Right atrium auricular region (tissue), 2 donors: ENCODE measurements at regions not wholly inside any gene's neighbourhood (a gene's known extent, or its start where the extent isn't known, plus 50 kb on each side); places are given as distances from the start of the nearest gene placed in this dataset.

Experiments used
- DNase-seq: peaks from one replicate; pipeline ENCODE4 v3.0.0-alpha.2; 2019; ENCODE audit warnings: low spot score
- H3K27ac ChIP-seq, 2 donors: fragments of 200-600 bp; sonication (generic); 1 replicate in 1 of 2; 2 replicates in 1 of 2; pipeline ENCODE4 v1.5.1; 2016 to 2019
- H3K27me3 ChIP-seq, 2 donors: fragments of 200-600 bp; sonication (generic); one replicate each; pipeline versions ENCODE4 v1.5.1 to v1.6.0; 2017 to 2019
- H3K36me3 ChIP-seq: fragments of 200-600 bp; sonication (generic); one replicate; pipeline ENCODE4 v1.5.1; 2016
- H3K4me1 ChIP-seq, 2 donors: fragments of 200-600 bp; sonication (generic); one replicate each; pipeline versions ENCODE4 v1.5.1 to v1.6.0; 2017 to 2019
- H3K4me3 ChIP-seq, 2 donors: fragments of 200-600 bp; sonication (generic); 1 replicate in 1 of 2; 2 replicates in 1 of 2; pipeline ENCODE4 v1.5.1; 2017 to 2019; ENCODE audit warnings: mild to moderate bottlenecking in 1 of 2, moderate library complexity in 1 of 2
- H3K9me3 ChIP-seq, 2 donors: fragments of 200-600 bp; sonication (generic); one replicate each; pipeline ENCODE4 v1.5.1; 2019
- TF ChIP-seq, protein P1 (sequence below), 2 donors: fragments of 200-600 bp; sonication (generic); IDR thresholded peaks; one replicate each; pipeline ENCODE4 v1.5.1; 2019; ENCODE audit warnings: antibody characterized with exemption in 2 of 2

DNA sequence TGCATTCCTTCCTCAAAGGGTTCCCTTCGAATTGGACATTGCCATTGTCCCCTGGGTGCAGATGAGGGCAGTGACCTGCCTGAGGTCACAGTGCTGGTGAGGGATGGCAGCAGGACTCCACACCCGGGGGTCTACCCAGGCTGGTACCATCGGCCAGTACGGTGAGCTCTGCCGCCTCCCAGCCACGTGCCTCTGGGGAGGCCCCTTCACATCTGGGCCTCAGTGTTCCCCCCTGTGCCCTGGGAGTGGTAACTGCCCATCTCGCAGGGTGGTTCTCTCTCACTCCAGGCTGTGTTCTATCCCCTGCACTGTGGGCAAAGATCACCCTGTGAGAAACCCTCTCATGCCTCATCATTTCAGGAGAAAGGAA is 99.4 kb upstream of the IQSEC1 start:
- no peaks in the 10 kb centered on the region for H3K4me1 ChIP-seq
- TF ChIP-seq, protein P1, sequence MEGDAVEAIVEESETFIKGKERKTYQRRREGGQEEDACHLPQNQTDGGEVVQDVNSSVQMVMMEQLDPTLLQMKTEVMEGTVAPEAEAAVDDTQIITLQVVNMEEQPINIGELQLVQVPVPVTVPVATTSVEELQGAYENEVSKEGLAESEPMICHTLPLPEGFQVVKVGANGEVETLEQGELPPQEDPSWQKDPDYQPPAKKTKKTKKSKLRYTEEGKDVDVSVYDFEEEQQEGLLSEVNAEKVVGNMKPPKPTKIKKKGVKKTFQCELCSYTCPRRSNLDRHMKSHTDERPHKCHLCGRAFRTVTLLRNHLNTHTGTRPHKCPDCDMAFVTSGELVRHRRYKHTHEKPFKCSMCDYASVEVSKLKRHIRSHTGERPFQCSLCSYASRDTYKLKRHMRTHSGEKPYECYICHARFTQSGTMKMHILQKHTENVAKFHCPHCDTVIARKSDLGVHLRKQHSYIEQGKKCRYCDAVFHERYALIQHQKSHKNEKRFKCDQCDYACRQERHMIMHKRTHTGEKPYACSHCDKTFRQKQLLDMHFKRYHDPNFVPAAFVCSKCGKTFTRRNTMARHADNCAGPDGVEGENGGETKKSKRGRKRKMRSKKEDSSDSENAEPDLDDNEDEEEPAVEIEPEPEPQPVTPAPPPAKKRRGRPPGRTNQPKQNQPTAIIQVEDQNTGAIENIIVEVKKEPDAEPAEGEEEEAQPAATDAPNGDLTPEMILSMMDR (IDR thresholded peaks at IDR 0.05) = no peak
- H3K36me3 ChIP-seq = no peaks in the 10 kb centered on the region
- H3K27ac ChIP-seq = no peak overlapping the region
- no peak overlapping the region for H3K4me3 ChIP-seq
- DNase-seq = no peak
- H3K9me3 ChIP-seq = peaks cover 0 to 5% of the 10 kb centered on the region in 2 donors
- H3K27me3 ChIP-seq = no peaks in the 10 kb centered on the region

GRCh38 chr3:13171704-13172643 is 98.7 kb upstream of the IQSEC1 start:
- Histone ChIP-seq H3K4me3 (no peak overlapping the region), H3K36me3 (no peaks in the 10 kb centered on the region), H3K4me1 (no peaks in the 10 kb centered on the region), H3K27me3 (no peaks in the 10 kb centered on the region), H3K9me3 (peaks cover 0 to 5% of the 10 kb centered on the region in 2 donors), H3K27ac (no peak overlapping the region)
- TF ChIP-seq, protein P1 (IDR thresholded peaks at IDR 0.05) = no peak
- no peak for DNase-seq

GRCh38 chr3:13170317-13170716 is 97.1 kb upstream of the IQSEC1 start:
- Histone ChIP-seq H3K9me3 (peaks cover 0 to 5% of the 10 kb centered on the region in 2 donors), H3K27me3 (no peaks in the 10 kb centered on the region), H3K4me3 (no peak overlapping the region), H3K36me3 (no peaks in the 10 kb centered on the region), H3K4me1 (no peaks in the 10 kb centered on the region), H3K27ac (no peak overlapping the region)
- TF ChIP-seq, protein P1 (IDR thresholded peaks at IDR 0.05) = no peak
- no peak for DNase-seq

DNA sequence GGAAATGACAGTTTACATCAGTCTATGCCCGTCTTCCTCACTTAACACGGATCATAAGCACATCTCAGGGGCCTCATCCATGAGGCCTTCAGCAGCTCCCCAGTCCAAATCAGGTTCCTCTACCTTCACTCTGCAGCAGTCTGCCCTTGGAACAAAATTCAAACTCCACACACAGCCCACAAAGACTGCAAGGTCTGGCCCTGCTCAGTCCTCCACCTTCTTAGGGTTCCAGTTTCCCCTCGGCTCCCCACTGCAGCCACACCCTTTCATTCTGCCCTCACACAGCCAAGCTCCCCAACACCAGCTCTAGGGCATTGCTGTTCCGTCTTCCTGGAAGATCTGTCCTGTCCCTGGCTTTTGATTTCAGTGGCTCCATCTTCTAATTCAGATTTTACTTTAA is 95.2 kb upstream of the IQSEC1 start:
- H3K4me3 ChIP-seq = no peak overlapping the region
- H3K4me1 ChIP-seq = no peaks in the 10 kb centered on the region
- no peaks in the 10 kb centered on the region for H3K36me3 ChIP-seq
- H3K27me3 ChIP-seq = no peaks in the 10 kb centered on the region
- no peak for DNase-seq
- H3K27ac ChIP-seq = no peak overlapping the region
- peaks cover 0 to 5% of the 10 kb centered on the region in 2 donors for H3K9me3 ChIP-seq
- TF ChIP-seq, protein P1 (IDR thresholded peaks at IDR 0.05) = no peak

GRCh38 chr3:13167829-13168228 is 94.6 kb upstream of the IQSEC1 start:
- Histone ChIP-seq H3K27me3 (no peaks in the 10 kb centered on the region), H3K27ac (no peak overlapping the region), H3K36me3 (no peaks in the 10 kb centered on the region), H3K4me3 (no peak overlapping the region), H3K4me1 (no peaks in the 10 kb centered on the region), H3K9me3 (peaks cover 0 to 5% of the 10 kb centered on the region in 2 donors)
- TF ChIP-seq, protein P1 (IDR thresholded peaks at IDR 0.05) = no peak
- DNase-seq = no peak
